Caco-2 (cell line): ENCODE measurements at regions not wholly inside any gene's neighbourhood (a gene's known extent, or its start where the extent isn't known, plus 50 kb on each side); places are given as distances from the start of the nearest gene placed in this dataset.

Experiments used
- BruUV-seq: library from RNA; stranded (reverse); fragments of 400-500 nt; replicated peaks from 2 replicates; lab custom pipeline; 2021; lab: Mats Ljungman, UMichigan
- CTCF ChIA-PET: fragments of 300-600 bp; sonication (Branson Sonifier 250); formaldehyde crosslinking; loops from one replicate; lab custom pipeline; 2022; ENCODE audit warnings: antibody characterized with exemption; lab: Charles Lee
- POLR2A ChIA-PET: fragments of 300-600 bp; sonication (Branson Sonifier 250); formaldehyde crosslinking; loops from one replicate; lab custom pipeline; 2022; ENCODE audit warnings: antibody characterized with exemption; lab: Charles Lee
- DNase-seq, 2 experiments: peaks; one replicate each; pipeline versions ENCODE4 v3.0.0 to v3.0.0-alpha.2; 2020 to 2022
- H3K27me3 ChIP-seq: replicated peaks from 2 replicates; pipeline ENCODE4 v1.6.0; 2011; ENCODE audit warnings: low read length; ENCODE audit not compliant: control insufficient read depth, insufficient read depth
- H3K36me3 ChIP-seq: 2 replicates; pipeline ENCODE4 v1.5.1; 2011; ENCODE audit warnings: low read length; ENCODE audit not compliant: control insufficient read depth, insufficient read depth
- H3K4me1 ChIP-seq: fragments of 250-450 bp; sonication (Bioruptor Pico); 2 replicates; pipeline ENCODE4 v1.5.1; 2020; ENCODE audit warnings: mild to moderate bottlenecking
- H3K4me3 ChIP-seq: 2 replicates; pipeline ENCODE4 v1.5.1; 2011; ENCODE audit warnings: low read depth, mild to moderate bottlenecking, control low read depth, low read length
- H3K9me3 ChIP-seq: fragments of 250-450 bp; sonication (Bioruptor Pico); 2 replicates; pipeline ENCODE4 v1.5.1; 2020; ENCODE audit warnings: mild to moderate bottlenecking, moderate library complexity
- H3K27ac Mint-ChIP-seq: one replicate; pipeline ENCODE4 v1.8.0; 2022; ENCODE audit warnings: mixed read lengths; ENCODE audit not compliant: unreplicated experiment
- H3K27me3 Mint-ChIP-seq: one replicate; pipeline ENCODE4 v1.8.0; 2022; ENCODE audit warnings: mixed read lengths; ENCODE audit not compliant: insufficient read depth, unreplicated experiment
- H3K36me3 Mint-ChIP-seq: one replicate; pipeline ENCODE4 v1.8.0; 2022; ENCODE audit warnings: mild to moderate bottlenecking, mixed read lengths; ENCODE audit not compliant: insufficient read depth, unreplicated experiment
- H3K4me1 Mint-ChIP-seq: one replicate; pipeline ENCODE4 v1.8.0; 2022; ENCODE audit warnings: low read depth, mixed read lengths; ENCODE audit not compliant: unreplicated experiment
- H3K4me3 Mint-ChIP-seq: one replicate; pipeline ENCODE4 v1.8.0; 2022; ENCODE audit warnings: mild to moderate bottlenecking, moderate library complexity, mixed read lengths; ENCODE audit not compliant: unreplicated experiment
- H3K9me3 Mint-ChIP-seq: one replicate; pipeline ENCODE4 v1.8.0; 2022; ENCODE audit warnings: mixed read lengths; ENCODE audit not compliant: unreplicated experiment
- CTCF ChIP-seq, 2 experiments: fragments of 200-600 bp in 1 of 2; IDR thresholded peaks; 1 replicate in 1 of 2; 2 replicates in 1 of 2; pipeline versions ENCODE4 v1.5.1 to v1.8.0; 2011 to 2022; ENCODE audit warnings: antibody characterized with exemption in 1 of 2, control low read depth in 1 of 2, inconsistent platforms in 1 of 2, low read depth in 1 of 2, low read length in 1 of 2, mild to moderate bottlenecking in 1 of 2, moderate library complexity in 1 of 2; ENCODE audit not compliant: insufficient read depth in 1 of 2, severe bottlenecking in 1 of 2, unreplicated experiment in 1 of 2
- intact Hi-C: fragments of 100-400 bp; cut with micrococcal nuclease; formaldehyde crosslinking; loops from one replicate; pipeline ENCODE4 v1.10.0; 2022; ENCODE audit not compliant: unreplicated experiment

DNA sequence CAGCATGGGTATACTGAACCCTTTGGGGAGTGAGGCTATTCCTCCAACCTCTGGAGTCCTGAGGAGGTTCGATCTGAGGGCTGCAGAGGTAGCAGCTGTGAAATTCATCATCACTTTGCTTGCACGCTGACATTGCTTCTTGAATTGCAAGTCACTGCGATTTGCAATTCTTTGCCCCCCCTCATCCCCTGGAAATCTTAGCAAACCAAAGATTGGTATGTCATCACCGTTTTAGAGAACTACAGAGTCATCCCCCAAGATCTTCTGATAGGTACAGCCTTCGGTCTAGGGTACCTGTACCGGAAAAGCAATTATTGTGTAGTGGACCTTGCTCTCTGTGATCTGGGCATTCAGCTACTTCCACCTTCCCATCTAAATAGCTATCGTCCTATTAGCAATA lies 192.6 kb downstream of the KLF6 start:
- no peak for DNase-seq
- intact Hi-C loops = no loop called here
- H3K4me3 Mint-ChIP-seq = no peak overlapping the region

DNA sequence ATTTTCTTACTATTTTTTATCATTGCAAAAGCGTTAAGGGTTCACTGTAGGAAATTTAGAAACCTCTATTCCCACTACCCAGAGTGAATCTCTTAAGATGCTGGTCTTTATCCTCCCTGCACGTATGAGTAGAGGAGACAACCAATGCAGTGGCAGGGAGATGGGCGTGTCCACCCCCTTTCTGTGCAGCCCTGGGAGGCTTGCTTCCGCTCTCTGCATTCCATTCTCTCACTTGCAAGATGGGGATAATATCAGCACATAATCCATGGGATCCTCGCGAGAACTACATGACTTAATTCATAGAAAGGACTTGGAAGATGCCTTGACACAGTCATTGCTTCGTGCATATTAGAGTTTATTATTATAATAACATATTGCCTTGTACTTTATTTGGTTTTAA lies 196.2 kb downstream of the KLF6 start:
- no peak overlapping the region for H3K4me3 Mint-ChIP-seq
- POLR2A ChIA-PET = interaction anchor here (1.3 kb wide), 1 partner anchor 196 kb away, joined by 7 read pairs; the partner anchor contains the start of gene KLF6

More for the DNA sequence above, 192.6 kb downstream of the KLF6 start:
- no TSS peak for BruUV-seq
- Mint-ChIP-seq H3K36me3 (no peaks in the 10 kb centered on the region), H3K27me3 (no peaks in the 10 kb centered on the region), H3K27ac (no peak overlapping the region), H3K4me1 (peaks cover 7% of the 10 kb centered on the region), H3K9me3 (no peaks in the 10 kb centered on the region)
- TF ChIP-seq CTCF (IDR thresholded peaks at IDR 0.05; ENCODE audit: insufficient read depth in 1 of 2, low read depth in 1 of 2, low read length in 1 of 2, severe bottlenecking in 1 of 2, unreplicated experiment in 1 of 2) = no peak
- Histone ChIP-seq H3K36me3 (no peaks in the 10 kb centered on the region), H3K9me3 (no peaks in the 10 kb centered on the region), H3K4me3 (no peak overlapping the region), H3K27me3 (no peaks in the 10 kb centered on the region), H3K4me1 (peaks cover 11% of the 10 kb centered on the region)
- ChIA-PET POLR2A (no interaction called here), CTCF (no interaction called here)

GRCh38 chr10:3588346-3588745 lies 196.7 kb downstream of the KLF6 start:
- Histone ChIP-seq H3K27me3 (no peaks in the 10 kb centered on the region), H3K4me3 (no peak overlapping the region), H3K36me3 (no peaks in the 10 kb centered on the region), H3K9me3 (no peaks in the 10 kb centered on the region), H3K4me1 (no peaks in the 10 kb centered on the region)
- no peak for DNase-seq
- TF ChIP-seq CTCF (IDR thresholded peaks at IDR 0.05; ENCODE audit: insufficient read depth in 1 of 2, low read depth in 1 of 2, low read length in 1 of 2, severe bottlenecking in 1 of 2, unreplicated experiment in 1 of 2) = no peak
- Mint-ChIP-seq H3K27me3 (no peaks in the 10 kb centered on the region), H3K4me1 (no peaks in the 10 kb centered on the region), H3K4me3 (no peak overlapping the region), H3K36me3 (no peaks in the 10 kb centered on the region), H3K9me3 (no peaks in the 10 kb centered on the region), H3K27ac (no peak overlapping the region)
- ChIA-PET POLR2A (no interaction called here), CTCF (no interaction called here)
- intact Hi-C loops = no loop called here
- no TSS peak for BruUV-seq

More for the DNA sequence above, 196.2 kb downstream of the KLF6 start:
- CTCF ChIA-PET = no interaction called here
- no peak overlapping the region for H3K27ac Mint-ChIP-seq
- H3K27me3 ChIP-seq = no peaks in the 10 kb centered on the region
- no peaks in the 10 kb centered on the region for H3K9me3 ChIP-seq
- no TSS peak for BruUV-seq
- no peaks in the 10 kb centered on the region for H3K4me1 ChIP-seq
- no peaks in the 10 kb centered on the region for H3K27me3 Mint-ChIP-seq
- DNase-seq = no peak
- no peaks in the 10 kb centered on the region for H3K4me1 Mint-ChIP-seq
- H3K36me3 ChIP-seq = no peaks in the 10 kb centered on the region
- no peak overlapping the region for H3K4me3 ChIP-seq
- no peak for TF ChIP-seq CTCF (IDR thresholded peaks at IDR 0.05; ENCODE audit: insufficient read depth in 1 of 2, low read depth in 1 of 2, low read length in 1 of 2, severe bottlenecking in 1 of 2, unreplicated experiment in 1 of 2)
- intact Hi-C loops = no loop called here
- no peaks in the 10 kb centered on the region for H3K9me3 Mint-ChIP-seq
- no peaks in the 10 kb centered on the region for H3K36me3 Mint-ChIP-seq
